ENCODE measurements at regions not wholly inside any gene's neighbourhood (a gene's known extent, or its start where the extent isn't known, plus 50 kb on each side); places are given as distances from the start of the nearest gene placed in this dataset.
"Not testable (repeated sequence)": the region's sequence is repeated elsewhere in the genome, so short reads cannot be mapped to it uniquely, and the experiment has no call there.

- peak; percentile 33 for DNase-seq (ENCODE audit: low read depth)
- not testable (repeated sequence) for H3K4me3 ChIP-seq (ENCODE audit: low read depth, low read length)
- peak; percentile 40 for TF ChIP-seq CTCF (IDR thresholded peaks at IDR 0.05; ENCODE audit: insufficient read depth, low read depth, low read length, missing control alignments)
These were observed 121.5 kb downstream of the PPIAL4G start for GRCh38 chr1:148361427-148362215.

- no peak overlapping the region for H3K4me3 ChIP-seq (ENCODE audit: low read depth, low read length)
- DNase-seq (ENCODE audit: low read depth), result no peak
- TF ChIP-seq CTCF (IDR thresholded peaks at IDR 0.05; ENCODE audit: insufficient read depth, low read depth, low read length, missing control alignments), result no peak
These were observed 126.1 kb downstream of the PPIAL4G start for GRCh38 chr1:148357037-148357436.

- no peak for DNase-seq (ENCODE audit: low read depth)
- TF ChIP-seq CTCF (IDR thresholded peaks at IDR 0.05; ENCODE audit: insufficient read depth, low read depth, low read length, missing control alignments), result no peak
- no peak overlapping the region for H3K4me3 ChIP-seq (ENCODE audit: low read depth, low read length)
These were observed 127.1 kb downstream of the PPIAL4G start for GRCh38 chr1:148355976-148356375.

GRCh38 chr1:148354913-148355308 is 128.2 kb downstream of the PPIAL4G start:
- no peak for TF ChIP-seq CTCF (IDR thresholded peaks at IDR 0.05; ENCODE audit: insufficient read depth, low read depth, low read length, missing control alignments)
- DNase-seq (ENCODE audit: low read depth), result no peak
- H3K4me3 ChIP-seq (ENCODE audit: low read depth, low read length), result no peak overlapping the region

- no peak for TF ChIP-seq CTCF (IDR thresholded peaks at IDR 0.05; ENCODE audit: insufficient read depth, low read depth, low read length, missing control alignments)
- no peak for DNase-seq (ENCODE audit: low read depth)
- H3K4me3 ChIP-seq (ENCODE audit: low read depth, low read length), result no peak overlapping the region
These were observed 128.7 kb downstream of the PPIAL4G start for GRCh38 chr1:148354284-148354912.

GRCh38 chr1:148353461-148354283 is 129.4 kb downstream of the PPIAL4G start:
- DNase-seq (ENCODE audit: low read depth), result peak; percentile 68
- H3K4me3 ChIP-seq (ENCODE audit: low read depth, low read length), result no peak overlapping the region
- TF ChIP-seq CTCF (IDR thresholded peaks at IDR 0.05; ENCODE audit: insufficient read depth, low read depth, low read length, missing control alignments), result no peak
